GM12891 (cell line): ENCODE measurements at regions not wholly inside any gene's neighbourhood (a gene's known extent, or its start where the extent isn't known, plus 50 kb on each side); places are given as distances from the start of the nearest gene placed in this dataset.

Experiments used
- POLR2A ChIP-seq: IDR thresholded peaks from 2 replicates; pipeline ENCODE4 v1.6.1; 2011; ENCODE audit warnings: low read depth, low read length, control low read depth
- POLR2AphosphoS5 ChIP-seq: IDR thresholded peaks from 2 replicates; pipeline ENCODE4 v1.6.1; 2011; ENCODE audit warnings: low read depth, low read length, control low read depth
- SPI1 ChIP-seq: IDR thresholded peaks from 2 replicates; pipeline ENCODE4 v1.6.1; 2011; ENCODE audit warnings: low read depth, low read length, control low read depth

DNA sequence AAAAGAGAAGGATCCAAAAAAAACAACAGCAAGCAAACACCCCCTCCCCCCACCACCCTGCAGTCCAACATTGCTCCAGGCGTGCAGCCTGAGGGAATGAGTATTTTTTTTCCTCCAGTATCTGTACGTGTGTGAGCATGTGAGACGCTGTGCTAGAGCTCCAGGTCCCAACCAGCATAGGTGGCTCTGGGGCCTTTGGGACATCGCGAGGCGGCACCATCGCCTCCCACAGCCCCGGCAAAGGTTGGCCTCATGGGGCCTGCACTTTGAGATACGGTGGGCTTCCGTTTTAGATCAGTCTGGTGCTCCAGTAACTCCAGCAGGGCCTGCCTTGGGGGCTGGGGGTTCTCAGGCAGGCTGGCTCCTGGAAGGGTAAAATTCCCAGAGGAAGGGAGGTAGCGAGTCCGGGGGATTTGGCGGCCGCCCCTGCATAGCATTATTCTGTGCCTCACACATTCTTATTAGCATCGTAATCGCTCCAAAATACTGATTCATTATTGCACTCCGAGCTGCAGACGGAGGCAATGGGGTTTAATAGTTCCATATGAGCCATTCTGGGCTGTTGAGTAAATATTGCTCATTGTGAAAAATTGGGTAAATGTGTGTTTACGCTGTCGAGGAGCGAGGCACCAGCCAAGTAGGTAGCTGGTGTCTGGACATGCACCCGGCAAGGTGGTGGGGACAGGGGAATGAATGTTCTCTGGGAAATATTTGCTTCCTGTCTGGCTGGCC lies 143.1 kb upstream of the MYL2 start:
- TF ChIP-seq POLR2AphosphoS5 (no peak), POLR2A (no peak), SPI1 (no peak)
